Colonic mucosa (tissue), 4 donors: ENCODE measurements at regions not wholly inside any gene's neighbourhood (a gene's known extent, or its start where the extent isn't known, plus 50 kb on each side); places are given as distances from the start of the nearest gene placed in this dataset.

Experiments
- DNase-seq: peaks from one replicate; pipeline ENCODE4 v3.0.0-alpha.2; 2020
- H3K27ac ChIP-seq: fragments of 200-600 bp; one replicate; pipeline ENCODE4 v1.8.0; 2021
- H3K27me3 ChIP-seq: fragments of 200-600 bp; one replicate; pipeline ENCODE4 v1.8.0; 2021
- H3K36me3 ChIP-seq: fragments of 200-600 bp; one replicate; pipeline ENCODE4 v1.8.0; 2021
- H3K4me1 ChIP-seq: fragments of 200-600 bp; one replicate; pipeline ENCODE4 v1.8.0; 2021; ENCODE audit warnings: mild to moderate bottlenecking
- H3K4me3 ChIP-seq: fragments of 200-600 bp; one replicate; pipeline ENCODE4 v1.8.0; 2021
- H3K9ac ChIP-seq, 2 donors: one replicate each; pipeline ENCODE4 v1.7.0; 2013; ENCODE audit warnings: control low read depth in 2 of 2, low read depth in 2 of 2, low read length in 2 of 2
- H3K9me3 ChIP-seq: fragments of 200-600 bp; one replicate; pipeline ENCODE4 v1.8.0; 2021
- CTCF ChIP-seq: fragments of 200-600 bp; IDR thresholded peaks from one replicate; pipeline ENCODE4 v1.8.0; 2022; ENCODE audit warnings: antibody characterized with exemption, mild to moderate bottlenecking
- intact Hi-C: fragments of 100-400 bp; cut with DNase I; formaldehyde crosslinking; loops from one replicate; pipeline ENCODE4 v1.14.1; 2022
- donor health status: healthy.
- donor health status: DM: no; HTN: no; CAD: no.
- donor health status: DM: no; HTN: no; CAD: no.

DNA sequence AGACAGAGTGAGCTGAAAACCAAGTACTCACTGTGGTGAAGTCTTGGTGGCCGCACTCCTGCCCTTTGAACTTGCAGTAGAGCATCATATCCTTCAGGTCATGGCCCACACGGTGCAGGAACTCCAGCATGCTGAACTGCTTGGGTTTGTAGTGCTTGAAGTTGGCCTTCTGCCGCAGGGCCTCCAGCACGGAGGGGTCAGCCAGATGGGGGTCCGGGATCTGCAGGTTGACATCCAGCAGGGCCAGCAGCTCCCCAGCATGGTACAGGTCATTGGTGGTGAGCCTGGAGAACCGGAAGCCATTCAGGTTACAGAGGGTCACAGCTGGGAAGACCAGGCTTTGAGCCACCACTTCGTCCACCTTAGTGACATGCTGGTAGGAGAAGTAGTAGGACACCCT is 99.1 kb upstream of the CCL2 start:
- Histone ChIP-seq H3K4me1 (no peaks in the 10 kb centered on the region), H3K9ac (no peak overlapping the region), H3K27me3 (peaks cover 7% of the 10 kb centered on the region), H3K4me3 (no peak overlapping the region), H3K9me3 (no peaks in the 10 kb centered on the region), H3K27ac (no peak overlapping the region), H3K36me3 (no peaks in the 10 kb centered on the region)
- no peak for TF ChIP-seq CTCF
- intact Hi-C loops, result no loop called here
- DNase-seq, result no peak

GRCh38 chr17:34156401-34156740 is 98.7 kb upstream of the CCL2 start:
- Histone ChIP-seq H3K9me3 (no peaks in the 10 kb centered on the region), H3K4me3 (no peak overlapping the region), H3K36me3 (no peaks in the 10 kb centered on the region), H3K27ac (no peak overlapping the region), H3K27me3 (peaks cover 7% of the 10 kb centered on the region), H3K9ac (no peak overlapping the region), H3K4me1 (no peaks in the 10 kb centered on the region)
- DNase-seq, result no peak
- intact Hi-C loops, result no loop called here
- TF ChIP-seq CTCF, result no peak

DNA sequence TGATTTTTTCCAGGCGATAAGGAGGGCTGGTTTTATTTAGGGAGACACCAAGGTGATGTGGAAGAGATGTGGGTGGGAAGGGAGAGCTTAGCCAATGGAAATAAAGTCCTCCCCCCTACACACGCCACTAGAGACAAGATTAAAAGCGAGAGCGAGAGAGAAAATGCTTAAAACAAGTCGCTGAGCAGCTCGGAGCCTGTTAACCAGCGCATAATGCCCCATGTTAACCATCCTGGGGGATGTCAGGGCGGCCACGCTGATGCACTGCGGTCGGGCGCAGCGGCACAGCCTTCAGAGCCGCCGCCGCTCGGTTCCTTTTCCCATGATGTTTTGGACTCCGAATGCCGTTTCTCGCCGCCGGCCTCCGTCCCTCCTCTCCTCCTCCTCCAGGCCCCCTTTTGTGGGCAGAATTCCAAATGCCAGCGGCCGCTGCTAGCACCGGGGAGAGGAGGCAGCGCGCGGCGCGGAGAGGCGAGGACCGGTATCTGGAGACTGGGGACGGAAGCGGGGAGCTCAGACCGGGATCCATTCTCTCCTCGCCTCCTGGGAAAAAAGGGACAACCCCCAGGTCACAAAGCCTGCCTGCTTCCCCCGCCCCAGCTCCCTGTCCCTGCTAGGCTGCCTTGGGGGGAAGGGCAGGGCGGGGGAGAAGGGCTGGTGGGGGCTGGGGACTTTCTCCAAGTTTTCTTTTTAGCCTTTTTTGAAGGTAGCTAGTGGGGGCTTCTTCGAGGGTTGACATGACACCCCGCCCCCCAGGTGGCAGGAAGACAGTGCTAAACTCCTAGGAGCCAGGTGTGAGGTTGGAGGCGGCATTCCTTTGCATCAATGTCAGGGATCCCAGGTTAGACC is 98.1 kb upstream of the CCL2 start:
- Histone ChIP-seq H3K27ac (no peak overlapping the region), H3K4me1 (no peaks in the 10 kb centered on the region), H3K4me3 (no peak overlapping the region), H3K9me3 (no peaks in the 10 kb centered on the region), H3K36me3 (no peaks in the 10 kb centered on the region), H3K9ac (no peak overlapping the region), H3K27me3 (peaks cover 7% of the 10 kb centered on the region)
- no peak for DNase-seq
- intact Hi-C loops, result no loop called here
- no peak for TF ChIP-seq CTCF

- no peak overlapping the region for H3K9ac ChIP-seq
- H3K4me1 ChIP-seq, result no peaks in the 10 kb centered on the region
- TF ChIP-seq CTCF, result no peak
- H3K4me3 ChIP-seq, result no peak overlapping the region
- H3K27me3 ChIP-seq, result peaks cover 7% of the 10 kb centered on the region
- H3K27ac ChIP-seq, result no peak overlapping the region
- no peak for DNase-seq
- intact Hi-C loops, result loop anchor here (5.0 kb wide), 1 partner anchor 384 kb away; no protein-coding TSS in a partner anchor
- H3K9me3 ChIP-seq, result no peaks in the 10 kb centered on the region
- no peaks in the 10 kb centered on the region for H3K36me3 ChIP-seq
Measured at GRCh38 chr17:34161690-34162089, 93.4 kb upstream of the CCL2 start.

- no peaks in the 10 kb centered on the region for H3K4me1 ChIP-seq
- no peaks in the 10 kb centered on the region for H3K36me3 ChIP-seq
- TF ChIP-seq CTCF, result no peak
- intact Hi-C loops, result loop anchor here (5.0 kb wide), 1 partner anchor 386 kb away; no protein-coding TSS in a partner anchor
- no peak overlapping the region for H3K9ac ChIP-seq
- no peak overlapping the region for H3K27ac ChIP-seq
- DNase-seq, result peak; percentile 32
- H3K27me3 ChIP-seq, result no peaks in the 10 kb centered on the region
- no peaks in the 10 kb centered on the region for H3K9me3 ChIP-seq
- H3K4me3 ChIP-seq, result no peak overlapping the region
Measured at GRCh38 chr17:34163123-34163522, 92.0 kb upstream of the CCL2 start.
